Mucosa of stomach (tissue), 1 donor: ENCODE measurements at regions not wholly inside any gene's neighbourhood (a gene's known extent, or its start where the extent isn't known, plus 50 kb on each side); places are given as distances from the start of the nearest gene placed in this dataset.

Experiments
- H3K27me3 ChIP-seq: one replicate; pipeline ENCODE4 v1.7.0; 2013; ENCODE audit warnings: mild to moderate bottlenecking, low read length; ENCODE audit not compliant: control insufficient read depth, insufficient read depth
- H3K36me3 ChIP-seq: one replicate; pipeline ENCODE4 v1.7.0; 2013; ENCODE audit warnings: low read length; ENCODE audit not compliant: control insufficient read depth, insufficient read depth
- H3K4me1 ChIP-seq: one replicate; pipeline ENCODE4 v1.7.0; 2013; ENCODE audit warnings: mild to moderate bottlenecking, low read length; ENCODE audit not compliant: control insufficient read depth, insufficient read depth
- H3K4me3 ChIP-seq: one replicate; pipeline ENCODE4 v1.7.0; 2013; ENCODE audit warnings: low read length
- H3K9ac ChIP-seq: one replicate; pipeline ENCODE4 v1.7.0; 2013; ENCODE audit warnings: mild to moderate bottlenecking, low read length, moderate library complexity
- H3K9me3 ChIP-seq: one replicate; pipeline ENCODE4 v1.7.0; 2013; ENCODE audit warnings: mild to moderate bottlenecking, low read length, moderate library complexity; ENCODE audit not compliant: control insufficient read depth
- donor health status: Pancreatic carcinoma.

DNA sequence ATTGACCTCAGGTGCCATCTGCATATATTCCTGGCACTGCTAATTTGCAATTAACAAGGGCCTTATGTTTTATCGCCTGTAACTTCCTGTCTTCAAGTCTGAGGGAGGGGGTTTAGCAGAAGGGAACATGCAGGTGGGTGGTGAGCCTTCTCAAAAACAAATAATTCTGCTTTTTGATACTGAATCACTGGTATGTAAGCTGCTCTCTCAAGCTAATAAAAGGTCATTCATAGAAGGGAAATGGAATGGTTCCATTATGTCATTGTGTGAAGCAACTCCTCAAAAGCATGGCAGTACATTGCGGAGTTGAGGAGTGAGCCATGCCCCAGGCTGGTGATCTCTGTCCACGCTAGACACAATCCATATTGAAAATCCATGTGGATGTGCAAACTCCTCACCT lies 414.8 kb upstream of the ID2 start:
- Histone ChIP-seq H3K4me3 (no peak overlapping the region), H3K9ac (no peak overlapping the region), H3K9me3 (no peaks in the 10 kb centered on the region), H3K36me3 (no peaks in the 10 kb centered on the region), H3K27me3 (no peaks in the 10 kb centered on the region), H3K4me1 (no peaks in the 10 kb centered on the region)

DNA sequence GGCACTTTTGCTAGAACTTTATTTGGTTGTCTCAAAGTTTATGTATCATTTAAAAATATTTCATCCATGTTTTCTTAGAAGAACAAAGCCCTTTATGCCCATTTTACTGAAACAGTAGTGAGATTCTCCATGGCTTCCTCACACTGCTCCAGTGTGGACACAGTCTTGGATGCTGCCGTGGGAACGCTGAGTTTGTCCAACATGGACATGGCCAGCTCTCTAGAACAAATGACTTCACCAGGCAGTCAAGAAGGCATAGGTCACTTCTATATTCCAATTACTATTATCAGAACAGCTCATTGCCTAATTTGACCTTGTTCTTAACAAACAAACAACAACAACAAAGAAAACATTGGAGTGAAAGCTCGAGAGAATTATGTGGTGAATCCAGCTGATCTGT lies 414.1 kb upstream of the ID2 start:
- Histone ChIP-seq H3K27me3 (no peaks in the 10 kb centered on the region), H3K4me1 (no peaks in the 10 kb centered on the region), H3K9ac (no peak overlapping the region), H3K9me3 (no peaks in the 10 kb centered on the region), H3K4me3 (no peak overlapping the region), H3K36me3 (no peaks in the 10 kb centered on the region)

DNA sequence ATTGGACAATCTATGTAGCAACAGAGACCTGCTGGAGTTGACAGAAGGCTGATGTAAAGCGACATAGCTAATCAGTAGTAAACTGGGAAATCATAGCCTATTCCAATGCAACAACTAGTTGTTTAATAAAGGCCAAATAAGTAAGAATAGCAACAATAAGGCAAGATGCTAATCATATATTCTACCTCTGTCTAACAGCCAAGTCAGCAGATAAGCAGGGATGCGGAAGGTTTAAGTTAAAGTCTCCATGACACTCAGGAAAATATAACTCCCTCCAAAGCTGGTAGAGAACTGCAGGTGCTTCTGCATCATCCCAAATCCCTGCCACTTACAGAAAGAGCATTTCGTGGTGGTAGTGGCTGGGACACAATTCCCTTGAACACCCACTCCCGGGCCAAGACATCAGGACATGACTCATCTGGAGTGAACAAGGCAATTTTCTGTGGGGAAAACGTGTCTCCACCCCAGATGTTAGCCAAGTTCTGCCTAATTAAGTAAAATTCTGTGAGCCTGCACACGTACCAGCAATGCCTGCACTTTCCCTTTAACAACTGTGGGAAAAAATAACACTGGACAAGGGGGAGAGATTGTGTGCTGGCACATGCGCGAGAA lies 413.6 kb upstream of the ID2 start:
- Histone ChIP-seq H3K4me3 (no peak overlapping the region), H3K4me1 (no peaks in the 10 kb centered on the region), H3K27me3 (no peaks in the 10 kb centered on the region), H3K9ac (no peak overlapping the region), H3K36me3 (no peaks in the 10 kb centered on the region), H3K9me3 (no peaks in the 10 kb centered on the region)

DNA sequence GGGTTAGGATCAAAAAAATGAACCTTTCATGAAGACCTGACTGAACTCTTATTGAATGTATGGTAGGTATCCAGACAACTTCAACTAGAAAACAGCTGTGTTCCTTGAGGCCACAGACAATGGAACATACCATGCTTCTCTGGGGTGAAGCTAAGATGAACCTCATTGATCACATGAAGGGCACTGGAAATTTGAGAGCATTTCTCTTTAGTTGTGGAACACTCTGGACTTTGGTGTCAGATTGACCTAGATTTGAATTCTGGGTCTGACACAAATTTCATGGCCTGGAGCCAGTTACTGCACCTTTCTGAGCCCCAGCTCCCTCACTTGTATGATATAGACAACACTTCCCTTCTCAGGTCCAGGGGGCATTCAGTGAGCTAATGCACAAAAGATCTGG lies 411.2 kb upstream of the ID2 start:
- no peak overlapping the region for H3K4me3 ChIP-seq
- no peaks in the 10 kb centered on the region for H3K27me3 ChIP-seq
- H3K9ac ChIP-seq: no peak overlapping the region
- no peaks in the 10 kb centered on the region for H3K4me1 ChIP-seq
- H3K36me3 ChIP-seq: no peaks in the 10 kb centered on the region
- H3K9me3 ChIP-seq: no peaks in the 10 kb centered on the region

DNA sequence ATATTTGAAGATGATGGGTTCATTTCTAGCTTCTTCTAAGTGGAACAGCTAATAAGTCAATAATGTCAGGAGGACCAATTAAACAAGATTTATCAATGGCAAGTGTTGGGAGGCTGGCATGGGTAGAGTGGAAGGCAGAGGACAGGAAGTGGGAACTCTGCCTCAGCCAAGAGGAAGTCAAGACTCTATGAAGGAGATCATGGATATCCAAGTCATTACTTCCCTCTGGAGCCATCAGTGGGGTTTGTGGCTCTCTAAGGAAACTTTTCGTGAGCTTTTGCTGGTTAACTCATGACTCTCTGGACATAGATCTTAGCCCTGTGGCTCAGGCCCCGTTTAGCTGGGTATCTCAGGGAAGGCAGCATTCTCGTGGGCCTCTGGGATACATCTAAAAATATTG lies 410.4 kb upstream of the ID2 start:
- H3K4me3 ChIP-seq: no peak overlapping the region
- H3K9ac ChIP-seq: no peak overlapping the region
- no peaks in the 10 kb centered on the region for H3K4me1 ChIP-seq
- H3K36me3 ChIP-seq: no peaks in the 10 kb centered on the region
- H3K9me3 ChIP-seq: no peaks in the 10 kb centered on the region
- H3K27me3 ChIP-seq: no peaks in the 10 kb centered on the region

DNA sequence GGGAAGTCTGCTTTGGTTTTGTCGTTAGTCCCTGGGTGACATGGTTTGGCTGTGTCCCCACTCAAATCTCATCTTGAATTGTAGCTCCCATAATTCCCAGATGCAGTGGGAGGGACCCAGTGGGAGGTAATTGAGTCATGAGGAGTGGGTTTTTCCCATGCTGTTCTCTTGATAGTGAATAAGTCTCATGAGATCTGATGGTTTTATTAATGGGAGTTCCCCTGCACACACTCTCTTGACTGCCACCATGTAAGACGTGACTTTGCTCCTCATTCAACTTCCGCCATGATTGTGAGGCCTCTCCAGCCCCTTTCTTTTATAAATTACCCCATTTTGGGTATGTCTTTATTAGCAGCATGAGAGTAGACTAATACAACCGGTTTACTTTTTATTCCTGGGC lies 405.8 kb upstream of the ID2 start:
- no peak overlapping the region for H3K9ac ChIP-seq
- no peak overlapping the region for H3K4me3 ChIP-seq
- H3K36me3 ChIP-seq: no peaks in the 10 kb centered on the region
- H3K4me1 ChIP-seq: no peaks in the 10 kb centered on the region
- H3K27me3 ChIP-seq: peaks cover 8% of the 10 kb centered on the region
- H3K9me3 ChIP-seq: no peaks in the 10 kb centered on the region

DNA sequence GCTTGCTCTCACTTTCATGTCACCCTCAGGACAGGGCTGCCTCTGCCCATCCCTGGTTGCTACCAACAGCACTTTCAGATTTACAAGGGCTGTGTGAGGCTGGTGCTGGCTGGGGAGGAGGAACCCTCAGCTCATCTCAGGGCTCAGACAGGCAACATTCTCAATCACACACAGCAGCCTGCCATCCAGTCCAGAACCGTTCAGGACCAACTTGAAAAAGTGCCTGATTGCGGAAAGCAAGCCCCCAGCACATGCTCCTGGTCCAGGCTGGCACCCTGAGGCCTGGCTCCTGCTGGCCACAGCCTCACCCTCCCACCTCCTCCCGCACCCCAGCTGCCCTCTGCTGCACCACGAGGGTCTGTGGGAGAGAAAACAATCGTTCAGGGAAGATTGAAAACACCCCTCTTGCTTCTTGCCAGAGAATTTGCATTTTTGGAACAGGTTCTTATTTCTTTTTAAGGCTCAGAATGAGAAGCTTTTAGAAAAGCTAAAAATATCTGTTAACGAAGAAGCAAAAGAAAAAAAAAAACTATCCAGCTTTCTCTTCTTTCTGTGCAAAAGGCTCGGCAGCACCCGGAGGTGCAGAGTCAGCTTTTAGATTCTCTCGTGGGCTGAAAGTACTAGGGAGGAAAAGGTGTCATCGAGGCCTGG lies 403.8 kb upstream of the ID2 start:
- H3K27me3 ChIP-seq: peaks cover 8% of the 10 kb centered on the region
- no peaks in the 10 kb centered on the region for H3K4me1 ChIP-seq
- H3K36me3 ChIP-seq: no peaks in the 10 kb centered on the region
- H3K4me3 ChIP-seq: no peak overlapping the region
- H3K9ac ChIP-seq: no peak overlapping the region
- H3K9me3 ChIP-seq: no peaks in the 10 kb centered on the region

DNA sequence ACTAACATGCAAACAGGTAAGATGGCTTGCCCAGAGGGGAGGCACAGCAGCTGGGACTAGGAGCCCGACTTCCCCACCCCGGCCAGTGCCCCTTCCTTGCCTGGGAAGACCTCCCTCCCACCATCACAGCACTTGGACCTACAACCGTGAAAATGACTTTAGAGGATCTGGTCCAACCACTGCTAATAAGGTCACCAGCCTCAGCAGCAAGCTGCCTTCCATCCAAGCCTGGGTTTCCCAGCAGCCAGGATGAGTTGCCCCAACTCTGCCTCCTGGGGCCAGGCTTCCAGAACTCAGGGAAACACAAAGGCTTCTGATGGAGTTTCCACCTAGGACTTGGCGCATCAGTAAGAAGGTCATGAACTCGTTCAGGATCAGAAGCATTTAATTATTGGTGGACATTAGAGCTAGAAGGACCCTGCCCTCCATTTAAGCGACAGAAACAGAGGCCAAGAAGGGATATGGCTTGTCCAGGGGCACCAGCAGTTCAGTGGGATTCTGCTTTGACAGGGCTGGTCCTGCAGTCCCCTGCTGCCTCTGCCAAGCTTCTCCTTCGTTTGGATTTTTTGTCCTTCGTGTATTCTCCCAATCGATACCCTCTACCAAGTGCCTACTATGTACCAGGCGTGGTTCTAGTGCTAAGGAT lies 403.0 kb upstream of the ID2 start:
- no peak overlapping the region for H3K4me3 ChIP-seq

DNA sequence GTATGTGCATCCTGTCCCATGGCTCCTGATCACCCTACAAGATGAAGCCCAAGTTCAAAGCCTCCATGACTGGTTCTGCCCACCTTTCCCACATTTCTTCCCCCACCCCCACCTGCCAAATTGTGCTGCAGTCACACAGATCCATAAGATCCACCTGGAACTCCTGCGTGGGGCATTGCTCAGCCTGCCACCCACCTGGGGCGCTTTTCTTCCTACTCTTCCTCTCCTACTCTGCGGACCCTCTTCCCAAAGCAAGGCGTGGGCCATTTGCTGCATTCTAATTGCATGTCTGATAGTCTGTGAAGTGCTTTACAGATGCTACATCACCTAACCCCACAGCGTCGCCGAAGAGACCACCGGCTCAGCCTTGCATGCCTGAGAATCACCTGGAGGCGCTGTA lies 402.4 kb upstream of the ID2 start:
- H3K36me3 ChIP-seq: no peaks in the 10 kb centered on the region
- peaks cover 8% of the 10 kb centered on the region for H3K27me3 ChIP-seq
- H3K9me3 ChIP-seq: no peaks in the 10 kb centered on the region
- no peak overlapping the region for H3K4me3 ChIP-seq
- no peak overlapping the region for H3K9ac ChIP-seq
- no peaks in the 10 kb centered on the region for H3K4me1 ChIP-seq

More for the DNA sequence above, 403.0 kb upstream of the ID2 start:
- peaks cover 8% of the 10 kb centered on the region for H3K27me3 ChIP-seq
- no peaks in the 10 kb centered on the region for H3K9me3 ChIP-seq
- no peaks in the 10 kb centered on the region for H3K36me3 ChIP-seq
- no peak overlapping the region for H3K9ac ChIP-seq
- H3K4me1 ChIP-seq: no peaks in the 10 kb centered on the region

DNA sequence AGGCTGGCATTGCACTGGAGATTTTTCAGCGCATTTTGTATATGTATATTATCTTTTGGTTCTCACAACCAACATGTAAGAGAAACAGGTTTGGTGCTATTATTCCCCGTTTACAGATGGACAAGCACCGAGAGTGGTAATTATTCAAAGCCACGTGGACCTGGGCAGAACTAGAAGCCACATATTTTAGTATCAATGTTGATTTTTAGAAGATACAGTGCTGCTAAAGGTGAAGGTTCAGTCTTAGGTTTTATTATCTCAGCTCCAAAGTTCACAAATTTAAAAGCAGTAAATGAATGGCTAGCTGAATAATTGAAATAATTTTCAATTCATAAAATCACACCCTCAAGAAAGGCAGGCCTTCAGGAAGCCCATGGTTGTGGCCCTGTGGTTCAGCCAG lies 400.6 kb upstream of the ID2 start:
- Histone ChIP-seq H3K9me3 (no peaks in the 10 kb centered on the region), H3K9ac (no peak overlapping the region), H3K36me3 (no peaks in the 10 kb centered on the region), H3K27me3 (peaks cover 8% of the 10 kb centered on the region), H3K4me3 (no peak overlapping the region), H3K4me1 (no peaks in the 10 kb centered on the region)

DNA sequence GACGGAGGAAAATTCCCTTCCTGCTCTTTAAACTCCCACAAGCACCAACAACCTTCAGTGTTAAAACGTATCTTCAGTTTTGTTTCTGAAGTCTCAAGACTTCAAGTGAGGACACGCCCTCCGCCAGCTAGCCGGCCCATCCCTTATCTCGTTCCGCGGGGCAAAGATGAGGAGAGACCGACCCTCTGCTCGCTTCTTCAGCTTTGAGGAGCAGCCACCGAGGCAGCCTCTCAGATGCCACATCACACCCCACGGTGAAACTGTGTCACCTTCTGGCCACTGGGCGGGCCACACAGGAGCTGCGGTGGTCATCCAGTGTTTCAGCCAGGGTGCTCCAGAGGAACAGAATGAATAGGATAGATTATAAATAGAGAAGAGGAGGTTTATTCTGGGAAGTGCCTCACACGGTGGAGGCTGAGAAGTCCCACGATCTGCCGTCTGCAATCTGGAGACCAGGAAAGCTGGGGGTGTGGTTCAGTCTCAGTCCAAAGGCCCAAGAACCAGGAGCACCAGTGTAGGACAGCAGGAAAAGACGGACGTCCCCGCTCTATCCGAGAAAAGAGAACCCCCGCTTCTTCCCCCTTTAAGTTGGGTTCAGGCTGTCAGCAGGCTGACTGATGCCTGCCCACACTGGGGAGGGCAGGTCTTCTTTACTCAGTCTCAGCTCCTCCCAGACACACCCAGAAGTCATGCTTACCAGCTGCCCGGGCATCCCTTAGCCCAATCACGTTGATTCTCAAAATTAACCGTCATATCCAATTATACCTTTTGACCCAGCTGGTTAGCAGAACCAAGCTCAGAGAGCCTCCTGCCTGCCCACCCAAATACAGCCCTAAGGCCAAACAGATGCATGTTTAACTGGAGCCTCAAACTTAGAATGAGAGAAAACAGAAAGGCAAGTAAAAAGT lies 399.7 kb upstream of the ID2 start:
- H3K4me1 ChIP-seq: no peaks in the 10 kb centered on the region
- H3K4me3 ChIP-seq: no peak overlapping the region
- no peaks in the 10 kb centered on the region for H3K9me3 ChIP-seq
- H3K9ac ChIP-seq: no peak overlapping the region
- H3K36me3 ChIP-seq: no peaks in the 10 kb centered on the region
- H3K27me3 ChIP-seq: peaks cover 8% of the 10 kb centered on the region

DNA sequence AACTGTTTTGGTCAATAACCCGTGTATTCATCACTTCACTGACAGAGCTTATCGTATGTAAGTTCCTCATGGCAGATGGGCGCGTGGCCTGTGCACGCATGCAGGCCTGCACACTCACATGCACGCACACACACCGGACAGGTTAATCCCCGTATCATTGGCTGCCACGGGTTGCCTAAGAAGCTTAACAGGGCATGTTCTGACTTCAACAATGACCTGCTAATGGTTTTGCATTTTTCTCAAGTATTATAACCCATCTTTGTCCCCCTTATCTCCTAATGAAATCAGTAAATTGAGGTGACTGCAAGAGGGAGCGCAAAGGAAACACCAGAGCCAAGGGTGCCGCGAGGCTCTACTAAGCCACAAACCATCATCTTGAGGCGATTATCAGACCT lies 399.0 kb upstream of the ID2 start:
- Histone ChIP-seq H3K9ac (no peak overlapping the region), H3K4me3 (no peak overlapping the region), H3K4me1 (peaks cover 3% of the 10 kb centered on the region), H3K27me3 (peaks cover 8% of the 10 kb centered on the region), H3K9me3 (no peaks in the 10 kb centered on the region), H3K36me3 (no peaks in the 10 kb centered on the region)
